NOMO-1 treated with dmso at 0.1 percent for 144 hours (cell line): ENCODE measurements at regions not wholly inside any gene's neighbourhood (a gene's known extent, or its start where the extent isn't known, plus 50 kb on each side); places are given as distances from the start of the nearest gene placed in this dataset.
"Not testable (repeated sequence)": the region's sequence is repeated elsewhere in the genome, so short reads cannot be mapped to it uniquely, and the experiment has no call there.

Experiments
- DNase-seq: peaks from one replicate; lab custom pipeline; 2025; ENCODE audit not compliant: unreplicated experiment; lab: John Stamatoyannopoulos, UW

GRCh38 chr22:46039535-46039934 is 62.6 kb upstream of the WNT7B start:
- DNase-seq = no peak

- DNase-seq = no peak
Measured at GRCh38 chr22:46040471-46041465, 63.8 kb upstream of the WNT7B start.

- DNase-seq = no peak
Measured at GRCh38 chr22:46041642-46042041, 64.7 kb upstream of the WNT7B start.

GRCh38 chr22:46042786-46043185 is 65.8 kb upstream of the WNT7B start:
- peak; percentile 34 for DNase-seq

GRCh38 chr22:46043339-46043738 is 66.4 kb upstream of the WNT7B start:
- DNase-seq = no peak

- peak; percentile 62 for DNase-seq
Measured at GRCh38 chr22:46043816-46044620, 67.1 kb upstream of the WNT7B start.

- no peak for DNase-seq
Measured at GRCh38 chr22:46044621-46045458, 67.9 kb upstream of the WNT7B start.

- DNase-seq = peak; percentile 71
Measured at GRCh38 chr22:46045459-46046298, 68.7 kb upstream of the WNT7B start.

- no peak for DNase-seq
Measured at GRCh38 chr22:46046299-46046685, 69.3 kb upstream of the WNT7B start.

GRCh38 chr22:46047226-46047625 is 70.3 kb upstream of the WNT7B start:
- DNase-seq = no peak

GRCh38 chr22:46047841-46048595 is 71.1 kb upstream of the WNT7B start:
- peak; percentile 75 for DNase-seq

GRCh38 chr22:46048661-46049060 is 71.7 kb upstream of the WNT7B start:
- not testable (repeated sequence) for DNase-seq

GRCh38 chr22:46049726-46050450 is 72.9 kb upstream of the WNT7B start:
- no peak for DNase-seq

- no peak for DNase-seq
Measured at GRCh38 chr22:46050451-46050845, 73.5 kb upstream of the WNT7B start.

GRCh38 chr22:46050916-46051614 is 74.1 kb upstream of the WNT7B start:
- DNase-seq = peak; percentile 53

GRCh38 chr22:46051646-46052045 is 74.7 kb upstream of the WNT7B start:
- DNase-seq = no peak

- no peak for DNase-seq
Measured at GRCh38 chr22:46052331-46052771, 75.4 kb upstream of the WNT7B start.
